MCF 10A (cell line): ENCODE measurements at regions not wholly inside any gene's neighbourhood (a gene's known extent, or its start where the extent isn't known, plus 50 kb on each side); places are given as distances from the start of the nearest gene placed in this dataset.

Experiments
- BruUV-seq: library from RNA; stranded (reverse); fragments of 400-500 nt; replicated peaks from 2 replicates; lab custom pipeline; 2021; lab: Mats Ljungman, UMichigan
- CTCF ChIA-PET: fragments of 300-600 bp; sonication (Branson Sonifier 250); formaldehyde crosslinking; extraction: SDS; loops from one replicate; lab custom pipeline; 2021; ENCODE audit warnings: antibody characterized with exemption, inconsistent platforms; lab: Yijun Ruan, JAX
- POLR2A ChIA-PET: fragments of 300-600, 350-650 bp; sonication (Branson Sonifier 250); formaldehyde crosslinking; extraction: SDS; loops from one replicate; lab custom pipeline; 2020; ENCODE audit warnings: antibody characterized with exemption, inconsistent platforms; lab: Yijun Ruan, JAX
- DNase-seq: peaks from one replicate; pipeline ENCODE4 v3.0.0-alpha.2; 2018; ENCODE audit not compliant: unreplicated experiment
- H3K27ac Mint-ChIP-seq: one replicate; pipeline ENCODE4 v1.8.0; 2022; ENCODE audit warnings: mild to moderate bottlenecking, low read depth, mixed read lengths; ENCODE audit not compliant: unreplicated experiment
- H3K27me3 Mint-ChIP-seq: one replicate; pipeline ENCODE4 v1.8.0; 2022; ENCODE audit warnings: mixed read lengths; ENCODE audit not compliant: insufficient read depth, unreplicated experiment
- H3K36me3 Mint-ChIP-seq: one replicate; pipeline ENCODE4 v1.8.0; 2022; ENCODE audit warnings: mild to moderate bottlenecking, moderate library complexity, mixed read lengths; ENCODE audit not compliant: insufficient read depth, unreplicated experiment
- H3K4me1 Mint-ChIP-seq: one replicate; pipeline ENCODE4 v1.8.0; 2022; ENCODE audit warnings: mixed read lengths; ENCODE audit not compliant: insufficient read depth, unreplicated experiment
- H3K4me3 Mint-ChIP-seq: one replicate; pipeline ENCODE4 v1.8.0; 2022; ENCODE audit warnings: mild to moderate bottlenecking, moderate library complexity, mixed read lengths; ENCODE audit not compliant: unreplicated experiment
- H3K9me3 Mint-ChIP-seq: one replicate; pipeline ENCODE4 v1.8.0; 2022; ENCODE audit warnings: mixed read lengths; ENCODE audit not compliant: unreplicated experiment
- intact Hi-C: fragments of 100-400 bp; cut with micrococcal nuclease; formaldehyde crosslinking; loops from 2 replicates; pipeline ENCODE4 v1.14.1; 2022
- TF ChIP-seq, protein P1 (sequence below): fragments of 200-600 bp; IDR thresholded peaks from one replicate; pipeline ENCODE4 v1.8.0; 2022; ENCODE audit warnings: antibody characterized with exemption, mild to moderate bottlenecking; ENCODE audit not compliant: unreplicated experiment

DNA sequence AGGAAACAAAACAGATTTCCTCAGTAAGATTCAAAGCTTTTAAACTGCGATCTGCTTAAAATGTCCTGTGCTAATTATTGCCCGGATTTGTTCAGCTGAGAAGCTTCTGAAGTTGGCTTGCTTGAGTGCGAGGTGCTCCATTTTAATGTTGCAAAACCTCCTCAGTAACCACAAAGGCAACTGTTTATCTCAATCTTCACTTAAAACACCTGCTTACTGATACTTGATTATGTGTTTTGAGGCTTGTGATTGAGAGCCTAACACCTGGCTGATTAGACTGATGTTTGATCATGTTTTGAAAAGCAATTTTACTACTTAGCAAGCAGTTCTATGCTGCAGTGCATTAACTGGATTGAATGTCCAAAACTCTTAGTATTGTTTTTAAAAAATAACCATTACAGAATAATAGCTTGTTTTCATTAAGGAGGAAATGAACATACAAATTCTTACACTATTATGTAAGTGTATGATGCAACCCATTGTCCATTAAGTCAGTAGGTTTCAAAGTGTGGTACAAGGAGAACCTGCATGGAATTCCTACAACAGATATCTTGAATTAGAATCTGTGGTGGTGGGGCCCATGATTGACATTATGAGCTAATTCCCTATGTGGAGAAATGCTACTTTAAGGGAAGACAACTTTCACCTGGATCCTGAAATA, 96.9 kb upstream of the FAM180A start:
- no peaks in the 10 kb centered on the region for H3K36me3 Mint-ChIP-seq
- no peaks in the 10 kb centered on the region for H3K4me1 Mint-ChIP-seq
- TF ChIP-seq, protein P1, sequence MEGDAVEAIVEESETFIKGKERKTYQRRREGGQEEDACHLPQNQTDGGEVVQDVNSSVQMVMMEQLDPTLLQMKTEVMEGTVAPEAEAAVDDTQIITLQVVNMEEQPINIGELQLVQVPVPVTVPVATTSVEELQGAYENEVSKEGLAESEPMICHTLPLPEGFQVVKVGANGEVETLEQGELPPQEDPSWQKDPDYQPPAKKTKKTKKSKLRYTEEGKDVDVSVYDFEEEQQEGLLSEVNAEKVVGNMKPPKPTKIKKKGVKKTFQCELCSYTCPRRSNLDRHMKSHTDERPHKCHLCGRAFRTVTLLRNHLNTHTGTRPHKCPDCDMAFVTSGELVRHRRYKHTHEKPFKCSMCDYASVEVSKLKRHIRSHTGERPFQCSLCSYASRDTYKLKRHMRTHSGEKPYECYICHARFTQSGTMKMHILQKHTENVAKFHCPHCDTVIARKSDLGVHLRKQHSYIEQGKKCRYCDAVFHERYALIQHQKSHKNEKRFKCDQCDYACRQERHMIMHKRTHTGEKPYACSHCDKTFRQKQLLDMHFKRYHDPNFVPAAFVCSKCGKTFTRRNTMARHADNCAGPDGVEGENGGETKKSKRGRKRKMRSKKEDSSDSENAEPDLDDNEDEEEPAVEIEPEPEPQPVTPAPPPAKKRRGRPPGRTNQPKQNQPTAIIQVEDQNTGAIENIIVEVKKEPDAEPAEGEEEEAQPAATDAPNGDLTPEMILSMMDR: no peak
- no peak overlapping the region for H3K27ac Mint-ChIP-seq
- no peak for DNase-seq
- BruUV-seq: no TSS peak
- CTCF ChIA-PET: interaction anchor here (1.1 to 1.3 kb wide), 2 partner anchors 137 to 163 kb away, joined by 3 read pairs; no protein-coding TSS in a partner anchor
- no peak overlapping the region for H3K4me3 Mint-ChIP-seq
- H3K9me3 Mint-ChIP-seq: no peaks in the 10 kb centered on the region
- POLR2A ChIA-PET: interaction anchor here (1.2 kb wide), 1 partner anchor 150 kb away, joined by 3 read pairs; no protein-coding TSS in a partner anchor
- intact Hi-C loops: no loop called here
- no peaks in the 10 kb centered on the region for H3K27me3 Mint-ChIP-seq

DNA sequence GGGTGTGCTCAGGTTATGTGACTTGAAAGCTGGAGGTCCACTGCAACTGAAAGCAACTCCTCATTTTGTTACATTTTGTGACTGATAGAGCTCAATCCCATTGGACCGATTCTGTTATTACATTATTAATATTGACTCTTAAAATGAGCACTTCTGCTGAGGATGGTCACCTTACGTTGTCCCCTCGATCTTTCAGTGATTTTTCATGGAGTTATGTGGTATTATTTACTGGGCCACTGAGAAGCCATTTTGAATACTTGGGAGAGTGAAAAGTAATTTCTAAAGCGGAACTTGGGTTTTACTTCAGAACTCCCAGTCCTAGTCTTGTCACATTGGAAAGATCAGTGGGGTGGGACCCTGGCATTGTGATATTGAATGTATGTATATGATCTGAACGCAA, 96.3 kb upstream of the FAM180A start:
- TF ChIP-seq, protein P1: no peak
- Mint-ChIP-seq H3K36me3 (no peaks in the 10 kb centered on the region), H3K9me3 (no peaks in the 10 kb centered on the region), H3K4me3 (no peak overlapping the region), H3K4me1 (no peaks in the 10 kb centered on the region), H3K27me3 (no peaks in the 10 kb centered on the region), H3K27ac (no peak overlapping the region)
- no TSS peak for BruUV-seq
- CTCF ChIA-PET: interaction anchor here (1.1 to 1.3 kb wide), 2 partner anchors 138 to 163 kb away, joined by 3 read pairs; no protein-coding TSS in a partner anchor
- no peak for DNase-seq
- intact Hi-C loops: no loop called here
- POLR2A ChIA-PET: no interaction called here

DNA sequence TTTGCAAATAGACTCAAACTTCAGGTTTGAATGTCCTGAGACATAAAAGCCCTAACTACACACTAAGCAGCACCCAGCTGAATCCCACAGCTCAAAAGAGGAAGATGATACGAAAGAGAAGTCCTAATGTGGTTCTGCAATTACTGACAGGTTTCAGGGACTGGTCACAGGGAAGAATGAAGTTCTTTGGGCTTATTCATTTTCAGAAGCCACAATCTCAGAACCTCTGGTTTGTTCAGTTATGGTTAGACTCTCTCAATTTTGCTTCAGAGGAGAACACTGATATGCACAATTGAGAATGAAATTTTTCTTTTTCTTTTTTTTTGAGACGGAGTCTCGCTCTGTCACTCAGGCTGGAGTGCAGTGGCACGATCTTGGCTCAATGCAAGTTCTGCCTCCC, 94.6 kb upstream of the FAM180A start:
- Mint-ChIP-seq H3K9me3 (no peaks in the 10 kb centered on the region), H3K36me3 (no peaks in the 10 kb centered on the region), H3K27me3 (no peaks in the 10 kb centered on the region), H3K4me1 (no peaks in the 10 kb centered on the region), H3K4me3 (no peak overlapping the region), H3K27ac (no peak overlapping the region)
- ChIA-PET CTCF (interaction anchor here (0.6 to 0.7 kb wide), 3 partner anchors 35 to 168 kb away, joined by 3 to 4 read pairs (median 4); no protein-coding TSS in a partner anchor), POLR2A (no interaction called here)
- no TSS peak for BruUV-seq
- intact Hi-C loops: no loop called here
- TF ChIP-seq, protein P1: no peak
- no peak for DNase-seq

DNA sequence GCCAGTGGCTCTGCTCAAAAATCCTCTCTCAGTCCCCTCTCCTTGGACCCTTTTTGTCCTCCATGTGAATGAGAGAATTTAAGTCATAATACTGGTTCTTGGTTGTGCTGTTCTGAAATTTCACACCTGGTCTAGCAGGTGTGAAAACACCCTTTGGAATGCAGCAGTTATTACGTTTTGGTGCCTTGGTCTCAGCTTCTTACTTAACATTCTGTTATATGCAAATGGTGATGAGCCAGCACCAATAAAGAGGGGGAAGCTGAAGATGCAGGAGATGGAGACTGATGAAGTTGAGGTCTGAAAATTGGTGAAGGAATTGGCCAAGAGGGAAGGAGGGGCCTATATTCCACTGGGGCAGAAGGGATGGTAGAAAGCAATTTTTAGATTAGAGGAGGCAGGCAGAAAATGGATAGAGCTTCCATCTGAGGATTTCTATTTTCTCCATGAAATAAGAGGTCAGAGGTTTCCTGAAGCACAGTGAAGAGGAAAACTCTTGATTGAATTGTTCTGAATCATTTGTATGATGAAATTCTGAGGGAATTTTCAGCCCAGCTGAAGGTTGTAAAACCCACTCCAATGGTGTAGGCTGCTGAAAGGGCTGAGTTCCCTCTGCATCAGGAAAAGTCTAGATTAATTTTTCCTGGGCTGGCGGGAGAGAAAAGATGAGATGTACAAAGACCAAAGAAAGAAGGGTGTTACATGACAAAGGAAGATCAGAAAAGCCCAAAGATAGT, 94.0 kb upstream of the FAM180A start:
- Mint-ChIP-seq H3K9me3 (no peaks in the 10 kb centered on the region), H3K36me3 (no peaks in the 10 kb centered on the region), H3K4me3 (no peak overlapping the region), H3K27me3 (no peaks in the 10 kb centered on the region), H3K4me1 (no peaks in the 10 kb centered on the region), H3K27ac (no peak overlapping the region)
- POLR2A ChIA-PET: no interaction called here
- TF ChIP-seq, protein P1: no peak
- DNase-seq: no peak
- intact Hi-C loops: no loop called here
- no TSS peak for BruUV-seq
- CTCF ChIA-PET: interaction anchor here (1.0 kb wide), 1 partner anchor 8 kb away, joined by 3 read pairs; no protein-coding TSS in a partner anchor
